ENCODE measurements at regions not wholly inside any gene's neighbourhood (a gene's known extent, or its start where the extent isn't known, plus 50 kb on each side); places are given as distances from the start of the nearest gene placed in this dataset.

- TF ChIP-seq, protein P1, sequence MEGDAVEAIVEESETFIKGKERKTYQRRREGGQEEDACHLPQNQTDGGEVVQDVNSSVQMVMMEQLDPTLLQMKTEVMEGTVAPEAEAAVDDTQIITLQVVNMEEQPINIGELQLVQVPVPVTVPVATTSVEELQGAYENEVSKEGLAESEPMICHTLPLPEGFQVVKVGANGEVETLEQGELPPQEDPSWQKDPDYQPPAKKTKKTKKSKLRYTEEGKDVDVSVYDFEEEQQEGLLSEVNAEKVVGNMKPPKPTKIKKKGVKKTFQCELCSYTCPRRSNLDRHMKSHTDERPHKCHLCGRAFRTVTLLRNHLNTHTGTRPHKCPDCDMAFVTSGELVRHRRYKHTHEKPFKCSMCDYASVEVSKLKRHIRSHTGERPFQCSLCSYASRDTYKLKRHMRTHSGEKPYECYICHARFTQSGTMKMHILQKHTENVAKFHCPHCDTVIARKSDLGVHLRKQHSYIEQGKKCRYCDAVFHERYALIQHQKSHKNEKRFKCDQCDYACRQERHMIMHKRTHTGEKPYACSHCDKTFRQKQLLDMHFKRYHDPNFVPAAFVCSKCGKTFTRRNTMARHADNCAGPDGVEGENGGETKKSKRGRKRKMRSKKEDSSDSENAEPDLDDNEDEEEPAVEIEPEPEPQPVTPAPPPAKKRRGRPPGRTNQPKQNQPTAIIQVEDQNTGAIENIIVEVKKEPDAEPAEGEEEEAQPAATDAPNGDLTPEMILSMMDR (conservative IDR thresholded peaks at IDR 0.05; ENCODE audit: low read depth, low read length), result no peak
- no peak for TF ChIP-seq EZH2 (IDR thresholded peaks at IDR 0.05; ENCODE audit: borderline replicate concordance, low read depth, low read length, poor library complexity, severe bottlenecking)
These were observed 196.6 kb downstream of the TMX1 start for GRCh38 chr14:51436630-51437029.

Measured in A673 (cell line).